HepG2 (cell line): ENCODE measurements at regions not wholly inside any gene's neighbourhood (a gene's known extent, or its start where the extent isn't known, plus 50 kb on each side); places are given as distances from the start of the nearest gene placed in this dataset.

Experiments used
- ARNT ChIP-seq: fragments of 450-650 bp; IDR thresholded peaks from 2 replicates; pipeline ENCODE4 v1.6.1; 2017
- NFIC ChIP-seq: IDR thresholded peaks from 2 replicates; pipeline ENCODE4 v1.6.1; 2012; ENCODE audit warnings: mild to moderate bottlenecking, low read length, inconsistent platforms
- SMC3 ChIP-seq: IDR thresholded peaks from 2 replicates; pipeline ENCODE4 v1.6.1; 2011; ENCODE audit warnings: low read length, improper control_type of control experiment
- ZNF256 ChIP-seq: sonication (generic); formaldehyde crosslinking; conservative IDR thresholded peaks from 2 replicates; pipeline ENCODE4 v1.4.0; 2020; ENCODE audit warnings: missing genetic modification reagents
- TF ChIP-seq, protein P1 (sequence below): sonication (generic); formaldehyde crosslinking; IDR thresholded peaks from 2 replicates; pipeline ENCODE4 v1.5.0; 2020; ENCODE audit warnings: mild to moderate bottlenecking, missing genetic modification reagents, moderate library complexity

DNA sequence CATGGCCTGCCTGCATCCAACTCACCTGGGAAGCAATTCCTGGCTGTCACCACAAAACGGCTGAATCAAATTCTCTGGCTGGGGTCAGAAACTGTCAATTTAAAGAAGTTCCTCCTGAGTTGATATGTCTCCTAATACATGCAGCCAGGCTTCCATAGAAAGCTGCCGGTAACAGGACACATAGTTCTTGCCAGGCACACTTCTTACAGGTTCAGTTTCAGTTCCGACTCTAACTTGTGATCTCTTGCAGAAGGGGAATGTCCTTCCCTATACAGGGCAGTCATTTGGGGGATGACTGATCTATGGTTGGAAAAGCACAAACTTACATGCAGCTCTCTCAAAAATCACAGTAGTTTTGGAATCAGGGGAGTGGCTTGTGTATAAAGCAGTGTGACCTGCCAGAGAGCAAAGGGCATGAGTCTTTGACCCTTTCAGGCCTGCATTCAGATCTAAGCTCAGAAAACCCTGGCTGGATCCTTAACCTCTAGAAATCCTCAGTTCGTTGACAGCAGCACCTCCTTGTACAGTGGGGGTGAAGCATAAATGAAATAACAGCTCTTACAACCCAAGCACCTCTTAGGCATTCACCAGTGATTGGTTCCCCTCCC, 195.6 kb downstream of the SCP2D1 start:
- TF ChIP-seq ZNF256 (CRISPR knock-in tag), result no peak
- TF ChIP-seq, protein P1, sequence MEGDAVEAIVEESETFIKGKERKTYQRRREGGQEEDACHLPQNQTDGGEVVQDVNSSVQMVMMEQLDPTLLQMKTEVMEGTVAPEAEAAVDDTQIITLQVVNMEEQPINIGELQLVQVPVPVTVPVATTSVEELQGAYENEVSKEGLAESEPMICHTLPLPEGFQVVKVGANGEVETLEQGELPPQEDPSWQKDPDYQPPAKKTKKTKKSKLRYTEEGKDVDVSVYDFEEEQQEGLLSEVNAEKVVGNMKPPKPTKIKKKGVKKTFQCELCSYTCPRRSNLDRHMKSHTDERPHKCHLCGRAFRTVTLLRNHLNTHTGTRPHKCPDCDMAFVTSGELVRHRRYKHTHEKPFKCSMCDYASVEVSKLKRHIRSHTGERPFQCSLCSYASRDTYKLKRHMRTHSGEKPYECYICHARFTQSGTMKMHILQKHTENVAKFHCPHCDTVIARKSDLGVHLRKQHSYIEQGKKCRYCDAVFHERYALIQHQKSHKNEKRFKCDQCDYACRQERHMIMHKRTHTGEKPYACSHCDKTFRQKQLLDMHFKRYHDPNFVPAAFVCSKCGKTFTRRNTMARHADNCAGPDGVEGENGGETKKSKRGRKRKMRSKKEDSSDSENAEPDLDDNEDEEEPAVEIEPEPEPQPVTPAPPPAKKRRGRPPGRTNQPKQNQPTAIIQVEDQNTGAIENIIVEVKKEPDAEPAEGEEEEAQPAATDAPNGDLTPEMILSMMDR, result no peak
- TF ChIP-seq SMC3, result no peak
- no peak for TF ChIP-seq NFIC
- TF ChIP-seq ARNT, result no peak
